GM23338 (cell line): ENCODE measurements at regions not wholly inside any gene's neighbourhood (a gene's known extent, or its start where the extent isn't known, plus 50 kb on each side); places are given as distances from the start of the nearest gene placed in this dataset.

Experiments used
- ATAC-seq: fragments of 200-7000 bp; cut with Tn5 transposase; 3 replicates; pipeline ENCODE4 v1.9.1; 2020
- DNase-seq: peaks from one replicate; pipeline ENCODE4 v3.0.0-alpha.2; 2015; ENCODE audit warnings: low spot score
- H2AFZ ChIP-seq: fragments of 200-600 bp; sonication (generic); 2 replicates; pipeline ENCODE4 v1.8.0; 2016; ENCODE audit warnings: antibody characterized with exemption, mild to moderate bottlenecking, moderate library complexity
- H3F3A ChIP-seq: fragments of 200-600 bp; sonication (generic); replicated peaks from 2 replicates; pipeline ENCODE4 v1.8.0; 2017; ENCODE audit warnings: antibody characterized with exemption, mixed run types, low read depth
- H3K27ac ChIP-seq: fragments of 200-600 bp; sonication (generic); 2 replicates; pipeline ENCODE4 v1.6.1; 2016; ENCODE audit warnings: low read depth
- H3K27me3 ChIP-seq: fragments of 200-600 bp; sonication (generic); 2 replicates; pipeline ENCODE4 v1.8.0; 2016; ENCODE audit warnings: mild to moderate bottlenecking, mixed run types, moderate library complexity; ENCODE audit not compliant: insufficient read depth
- H3K36me3 ChIP-seq: fragments of 200-600 bp; sonication (generic); 2 replicates; pipeline ENCODE4 v1.8.0; 2016; ENCODE audit warnings: mild to moderate bottlenecking; ENCODE audit not compliant: insufficient read depth
- H3K4me1 ChIP-seq: fragments of 200-600 bp; sonication (generic); 2 replicates; pipeline ENCODE4 v1.8.0; 2016; ENCODE audit warnings: mild to moderate bottlenecking, moderate library complexity; ENCODE audit not compliant: insufficient read depth
- H3K4me2 ChIP-seq: fragments of 200-600 bp; sonication (generic); 2 replicates; pipeline ENCODE4 v1.7.1; 2017; ENCODE audit warnings: mixed run types
- H3K4me3 ChIP-seq: fragments of 200-600 bp; sonication (generic); 2 replicates; pipeline ENCODE4 v1.6.1; 2016; ENCODE audit warnings: mixed run types
- H3K79me2 ChIP-seq: fragments of 200-600 bp; sonication (generic); replicated peaks from 2 replicates; pipeline ENCODE4 v1.8.0; 2017; ENCODE audit warnings: mild to moderate bottlenecking; ENCODE audit not compliant: insufficient read depth
- H3K9me2 ChIP-seq: fragments of 200-600 bp; sonication (generic); 2 replicates; pipeline ENCODE4 v1.8.0; 2017; ENCODE audit not compliant: insufficient read depth
- H4K20me1 ChIP-seq: fragments of 200-600 bp; sonication (generic); replicated peaks from 2 replicates; pipeline ENCODE4 v1.8.0; 2017; ENCODE audit warnings: mild to moderate bottlenecking; ENCODE audit not compliant: insufficient read depth
- H3K27ac Mint-ChIP-seq: 2 replicates; pipeline ENCODE4 v1.8.0; 2020; ENCODE audit warnings: inconsistent platforms, mild to moderate bottlenecking, moderate library complexity, mixed read lengths
- H3K27me3 Mint-ChIP-seq: 3 replicates; pipeline ENCODE4 v1.8.0; 2022; ENCODE audit warnings: low read depth, mild to moderate bottlenecking, moderate library complexity, mixed read lengths, inconsistent platforms; ENCODE audit not compliant: insufficient read depth, poor library complexity
- H3K36me3 Mint-ChIP-seq: 3 replicates; pipeline ENCODE4 v1.8.0; 2021; ENCODE audit warnings: low read depth, mild to moderate bottlenecking, inconsistent platforms, moderate library complexity, mixed read lengths
- H3K4me1 Mint-ChIP-seq: 3 replicates; pipeline ENCODE4 v1.8.0; 2020; ENCODE audit warnings: mild to moderate bottlenecking, inconsistent platforms, mixed read lengths
- H3K4me3 Mint-ChIP-seq: 3 replicates; pipeline ENCODE4 v1.8.0; 2021; ENCODE audit warnings: moderate library complexity, mild to moderate bottlenecking, inconsistent platforms, mixed read lengths
- H3K9me3 Mint-ChIP-seq: 3 replicates; pipeline ENCODE4 v1.8.0; 2020; ENCODE audit warnings: moderate library complexity, mild to moderate bottlenecking, inconsistent platforms, mixed read lengths
- CTCF ChIP-seq, 2 experiments: fragments of 200-600 bp in 1 of 2; sonication (generic) in 1 of 2; conservative IDR thresholded peaks; 2 replicates each; pipeline versions ENCODE4 v1.5.1 to v1.6.1; 2016 to 2017; ENCODE audit warnings: antibody characterized with exemption in 2 of 2, low read depth in 2 of 2, mild to moderate bottlenecking in 2 of 2, moderate library complexity in 1 of 2
- STAT1 ChIP-seq: IDR thresholded peaks from one replicate; pipeline ENCODE4 v1.6.1; 2016; ENCODE audit warnings: antibody characterized with exemption; ENCODE audit not compliant: unreplicated experiment
- ZNF331 ChIP-seq: fragments of 250-450 bp; sonication (Bioruptor Pico); IDR thresholded peaks from 2 replicates; pipeline ENCODE4 v1.5.0; 2020; ENCODE audit warnings: low read depth, mild to moderate bottlenecking, moderate library complexity
- ZNF462 ChIP-seq: fragments of 250-450 bp; sonication (Bioruptor Pico); IDR thresholded peaks from 2 replicates; pipeline ENCODE4 v1.5.0; 2020; ENCODE audit warnings: mild to moderate bottlenecking, moderate library complexity

GRCh38 chr20:48352042-48352441 lies 475.8 kb downstream of the PREX1 start:
- no peak overlapping the region for H3K27ac ChIP-seq
- no peak overlapping the region for H2AFZ ChIP-seq
- no peaks in the 10 kb centered on the region for H3K9me2 ChIP-seq
- no peak overlapping the region for H3K4me2 ChIP-seq
- Mint-ChIP-seq H3K9me3 (peaks cover 14% of the 10 kb centered on the region; the same call in 2 of the 3 replicates), H3K27me3 (peaks cover 4% of the 10 kb centered on the region), H3K36me3 (peaks cover 4% of the 10 kb centered on the region; the same call in 2 of the 3 replicates), H3K27ac (no peak overlapping the region), H3K4me3 (no peak overlapping the region), H3K4me1 (no peaks in the 10 kb centered on the region)
- no peaks in the 10 kb centered on the region for H3K36me3 ChIP-seq
- no peaks in the 10 kb centered on the region for H3F3A ChIP-seq
- H3K79me2 ChIP-seq, result no peaks in the 10 kb centered on the region
- no peak for DNase-seq
- no peak overlapping the region for H3K4me3 ChIP-seq
- TF ChIP-seq ZNF331 (CRISPR knock-in tag) (no peak), ZNF462 (CRISPR knock-in tag) (no peak)
- no peaks in the 10 kb centered on the region for H4K20me1 ChIP-seq
- no peaks in the 10 kb centered on the region for H3K27me3 ChIP-seq
- ATAC-seq, result no peak
- H3K4me1 ChIP-seq, result no peaks in the 10 kb centered on the region

GRCh38 chr20:48350313-48350988 lies 477.3 kb downstream of the PREX1 start:
- DNase-seq, result peak; percentile 81
- no peaks in the 10 kb centered on the region for H3K36me3 ChIP-seq
- Mint-ChIP-seq H3K27me3 (no peaks in the 10 kb centered on the region), H3K27ac (no peak overlapping the region), H3K36me3 (peaks cover 4% of the 10 kb centered on the region; the same call in 2 of the 3 replicates), H3K4me1 (no peaks in the 10 kb centered on the region), H3K4me3 (no peak overlapping the region), H3K9me3 (peaks cover 11% of the 10 kb centered on the region; the same call in 2 of the 3 replicates)
- TF ChIP-seq STAT1 (no peak), CTCF (conservative IDR thresholded peaks at IDR 0.05; ENCODE audit: low read depth in 2 of 2) (peak; percentile 74 to 79)
- ATAC-seq, result peak; percentile 96
- H3K79me2 ChIP-seq, result no peaks in the 10 kb centered on the region
- no peaks in the 10 kb centered on the region for H3K4me1 ChIP-seq
- no peak overlapping the region for H3K4me2 ChIP-seq
- no peaks in the 10 kb centered on the region for H4K20me1 ChIP-seq
- H3K27ac ChIP-seq, result no peak overlapping the region
- H3K9me2 ChIP-seq, result no peaks in the 10 kb centered on the region
- no peaks in the 10 kb centered on the region for H3F3A ChIP-seq
- H3K27me3 ChIP-seq, result no peaks in the 10 kb centered on the region
- no peak overlapping the region for H2AFZ ChIP-seq
- no peak overlapping the region for H3K4me3 ChIP-seq
